GM19351 (cell line): ENCODE measurements at regions not wholly inside any gene's neighbourhood (a gene's known extent, or its start where the extent isn't known, plus 50 kb on each side); places are given as distances from the start of the nearest gene placed in this dataset.

Experiments
- ATAC-seq: cut with Tn5 transposase; IDR thresholded peaks from one replicate; pipeline ENCODE4 v1.9.1; 2021; ENCODE audit warnings: mild to moderate bottlenecking, moderate library complexity; ENCODE audit not compliant: unreplicated experiment

DNA sequence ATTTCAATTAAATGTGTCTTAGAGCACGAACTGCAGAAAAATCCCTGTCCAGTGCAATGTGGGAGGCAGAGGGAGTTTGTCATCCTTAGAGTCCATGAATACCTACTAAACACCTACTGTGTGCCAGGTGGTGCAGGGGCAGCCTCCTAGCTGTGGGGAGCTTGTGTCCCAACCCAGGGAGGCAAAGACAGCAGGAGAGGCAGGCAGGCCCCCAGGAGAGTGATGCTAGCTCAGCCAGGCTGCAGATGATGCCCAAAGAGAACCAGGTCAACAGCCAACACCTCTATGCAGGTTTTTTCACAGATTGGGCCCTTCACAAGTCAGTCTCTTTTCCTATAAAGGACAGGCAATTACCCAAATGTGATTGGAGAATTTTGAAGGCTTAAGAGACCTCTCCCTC, 108.2 kb upstream of the UQCRFS1 start:
- ATAC-seq, result no peak

DNA sequence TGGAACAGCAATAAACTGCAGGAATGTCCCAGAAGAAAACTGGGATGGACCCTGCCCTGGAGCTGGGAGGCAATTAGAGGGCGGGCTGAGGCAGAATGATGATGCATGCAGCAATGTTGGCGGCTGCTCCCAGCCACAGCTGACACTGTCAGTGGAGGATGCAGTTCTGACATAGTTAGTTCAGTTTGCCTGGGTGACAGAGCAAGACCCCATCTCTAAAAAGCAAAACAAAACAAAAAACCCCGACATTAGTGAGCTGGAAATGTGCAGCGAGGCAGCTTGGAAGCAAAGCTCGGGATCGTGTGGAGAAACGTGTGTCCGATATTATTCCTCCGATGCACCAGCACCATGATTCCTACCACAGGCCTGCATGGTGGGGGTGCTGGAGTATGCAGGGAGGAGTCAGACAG, 110.1 kb upstream of the UQCRFS1 start:
- no peak for ATAC-seq

DNA sequence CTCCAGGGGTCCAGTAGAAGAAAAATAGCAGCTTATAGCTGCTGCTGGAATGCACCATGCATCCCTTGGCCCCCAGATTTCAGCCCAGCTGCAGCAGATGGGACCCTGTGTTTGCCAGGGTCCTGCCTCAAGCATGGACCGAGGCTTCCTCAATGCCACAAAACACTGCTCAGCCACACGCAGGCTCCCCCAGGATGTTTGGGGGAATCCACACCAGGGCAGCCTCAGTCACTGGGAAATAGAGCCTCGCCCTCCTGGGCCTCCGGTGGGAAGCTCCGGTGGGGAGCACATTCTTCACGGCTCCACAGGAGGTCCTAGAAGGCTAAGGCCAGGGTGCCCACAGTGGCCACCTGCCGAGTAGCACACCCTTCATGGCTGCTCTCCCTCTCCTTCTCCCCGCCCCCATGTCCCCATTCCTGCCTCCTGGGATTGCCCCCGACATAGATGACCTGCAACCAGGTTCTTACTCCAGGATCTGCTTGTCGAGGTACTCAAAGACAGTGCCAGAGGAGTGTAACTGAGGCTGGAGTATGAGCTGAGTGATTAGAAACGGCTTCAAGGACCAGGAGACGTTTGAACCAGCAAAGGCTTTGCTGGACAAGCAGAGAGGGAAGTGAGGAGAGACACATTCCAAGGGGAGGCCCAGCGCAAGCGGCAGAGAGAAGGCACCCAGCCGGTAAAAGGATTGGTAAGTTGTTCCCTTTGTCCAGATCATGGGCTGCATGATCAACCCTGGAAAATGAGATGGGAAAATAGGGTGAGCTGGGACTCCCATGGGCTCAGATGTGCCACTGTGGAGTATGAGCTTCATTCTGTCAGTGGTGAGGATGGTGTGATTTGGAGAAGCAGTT, 110.7 kb upstream of the UQCRFS1 start:
- ATAC-seq, result no peak

DNA sequence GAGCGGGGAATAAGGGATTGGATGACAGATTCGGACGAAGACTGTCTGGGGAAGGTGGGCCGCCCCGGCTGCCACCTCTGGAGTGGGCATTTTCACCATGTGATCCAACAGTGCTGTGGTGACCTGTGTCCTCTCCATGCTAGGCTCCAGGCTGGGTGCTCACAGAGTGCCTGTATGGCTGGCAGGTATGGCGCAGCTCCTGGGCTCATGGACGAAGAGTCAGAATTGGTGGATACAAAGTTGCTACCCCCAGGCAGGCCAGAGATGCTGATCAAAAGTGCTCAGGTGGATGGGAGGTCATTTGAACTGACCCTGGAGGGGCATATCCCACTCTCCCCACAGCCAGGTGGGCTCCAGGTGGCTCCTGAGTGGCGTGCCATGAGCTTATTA, 111.3 kb upstream of the UQCRFS1 start:
- no peak for ATAC-seq

DNA sequence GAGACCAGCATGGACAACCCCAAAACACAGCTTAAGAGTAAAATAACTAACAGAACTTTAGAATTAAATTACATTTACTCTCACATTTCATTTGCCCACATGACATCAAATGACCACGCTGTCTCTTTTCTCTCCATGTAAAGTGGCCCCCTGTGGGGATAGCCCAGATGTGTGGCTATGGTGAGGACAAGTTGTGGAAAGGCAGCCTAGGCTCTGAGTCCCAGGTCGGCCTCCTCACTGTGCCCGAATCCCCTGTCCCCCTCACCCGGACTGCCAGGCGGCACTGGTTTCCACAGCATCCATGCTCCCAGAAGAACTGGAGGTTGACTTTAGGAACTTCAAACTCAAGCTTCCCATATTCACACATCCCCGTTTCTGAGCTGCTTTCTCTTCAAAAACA, 111.8 kb upstream of the UQCRFS1 start:
- ATAC-seq, result no peak

DNA sequence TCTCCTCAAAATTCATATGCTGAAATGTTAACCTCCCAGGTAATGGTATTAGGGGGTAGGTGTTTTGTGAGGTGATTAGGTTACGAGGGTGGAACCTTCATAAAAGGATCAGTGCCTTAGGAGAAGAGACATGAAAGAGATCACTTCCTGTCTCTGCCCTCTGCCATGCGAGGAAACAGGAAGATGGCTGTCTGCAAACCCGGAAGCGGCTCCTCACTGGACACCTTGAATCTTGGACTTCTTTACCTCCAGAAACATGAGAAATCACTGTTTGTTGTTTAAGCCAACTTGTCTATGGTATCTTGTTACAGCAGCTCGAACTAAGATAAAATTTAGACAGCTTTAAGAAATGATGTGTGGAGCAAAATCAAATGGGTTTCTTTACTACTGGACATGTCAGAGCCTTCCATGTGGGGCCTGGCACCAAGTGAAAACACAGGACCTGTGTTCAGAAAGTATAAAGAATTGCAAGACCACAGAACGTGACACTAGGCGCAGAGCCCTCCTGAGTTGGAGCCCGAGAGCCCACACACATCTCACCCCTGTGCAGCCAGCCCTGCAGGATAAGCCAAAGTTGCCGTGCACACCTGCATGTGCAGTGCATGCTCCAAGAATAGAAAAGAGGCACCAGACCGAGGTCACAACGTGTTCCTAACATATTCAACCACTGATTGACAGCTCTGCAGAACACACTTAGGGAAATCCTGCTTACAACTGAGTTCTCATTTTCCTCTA, 112.5 kb upstream of the UQCRFS1 start:
- no peak for ATAC-seq

DNA sequence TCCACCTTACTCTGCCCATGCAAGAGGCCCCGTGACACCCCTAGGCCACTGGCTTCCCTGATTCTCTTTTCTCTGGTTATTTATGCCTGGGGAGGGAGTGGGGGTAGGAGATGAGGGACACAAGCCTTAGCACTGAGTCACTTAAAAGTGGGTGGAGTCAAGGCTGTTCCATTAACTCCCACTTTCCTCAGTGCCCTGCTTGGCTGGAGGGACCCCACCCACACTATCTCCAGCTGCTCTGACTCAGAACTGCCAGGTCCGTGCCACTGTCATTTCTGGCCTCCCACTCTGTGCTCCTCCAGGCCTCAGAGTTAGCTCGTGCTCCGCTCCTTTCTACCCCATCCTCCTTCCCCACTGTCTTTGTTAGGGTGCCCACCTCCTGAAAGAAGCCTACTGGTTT, 113.4 kb upstream of the UQCRFS1 start:
- ATAC-seq, result no peak

DNA sequence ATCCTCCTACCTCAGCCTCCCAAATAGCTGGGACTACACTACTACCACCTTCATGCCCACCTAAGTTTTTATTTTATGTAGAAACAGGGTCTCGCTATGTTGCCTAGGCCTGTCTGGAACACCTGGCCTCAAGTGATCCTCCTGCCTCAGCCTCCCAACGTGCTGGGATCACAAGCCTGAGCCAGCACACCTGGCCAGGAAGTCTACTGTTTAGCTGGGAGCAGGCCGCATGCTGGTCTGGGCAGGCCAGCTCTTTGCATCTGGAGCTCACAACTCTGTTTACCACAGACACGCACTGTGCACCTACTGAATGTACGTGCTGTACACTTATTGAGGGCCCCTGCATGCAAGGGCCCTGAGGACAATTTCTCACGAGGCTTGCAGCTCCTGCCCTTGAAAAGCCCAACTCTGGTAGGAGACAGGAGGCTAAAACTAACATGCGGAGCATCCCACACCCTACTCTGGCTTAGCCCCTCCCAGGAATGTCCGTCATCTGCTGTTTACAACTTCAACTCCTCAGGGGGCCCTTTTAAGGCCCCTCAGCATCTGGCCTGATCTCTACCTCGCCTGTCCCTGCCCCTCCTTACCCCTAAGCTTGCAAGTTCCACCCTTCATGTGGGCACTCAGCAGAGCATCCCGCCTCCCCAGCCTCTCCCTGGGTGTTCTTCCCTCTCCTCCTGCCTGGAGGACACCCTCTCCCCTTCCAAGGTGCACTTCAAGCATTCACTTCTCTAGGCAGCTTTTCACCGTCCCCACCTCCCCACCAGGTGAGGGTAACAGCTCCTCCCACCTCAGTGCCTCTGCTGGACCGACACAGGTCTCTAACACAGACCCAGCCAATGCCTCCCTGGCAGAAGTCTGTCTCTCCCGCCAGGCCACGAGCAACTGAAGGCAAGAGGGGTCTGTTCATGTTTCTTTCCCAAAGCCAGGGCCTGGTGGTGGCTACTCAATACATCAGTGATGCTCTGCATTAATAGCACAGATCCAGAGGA, 114.2 kb upstream of the UQCRFS1 start:
- no peak for ATAC-seq

DNA sequence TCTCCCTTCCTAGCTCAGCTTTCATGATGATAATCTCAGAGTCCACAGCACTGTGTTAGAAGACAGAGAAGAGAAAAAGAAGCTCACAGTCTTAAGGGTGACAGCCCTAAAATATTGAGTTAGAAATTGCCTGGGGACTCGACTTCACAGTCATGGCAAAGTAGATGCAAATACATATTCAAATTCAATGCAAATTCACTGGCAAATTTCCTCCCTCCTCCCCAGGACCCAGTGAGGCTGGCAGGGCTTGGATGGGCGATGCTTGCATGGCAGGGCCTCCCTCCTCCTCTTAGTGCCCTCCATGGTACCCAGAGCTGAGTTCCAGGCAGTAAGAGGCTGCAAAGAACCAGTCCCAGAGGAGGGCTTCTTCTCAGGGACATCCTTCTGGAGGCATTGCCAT, 115.6 kb upstream of the UQCRFS1 start:
- ATAC-seq, result no peak

DNA sequence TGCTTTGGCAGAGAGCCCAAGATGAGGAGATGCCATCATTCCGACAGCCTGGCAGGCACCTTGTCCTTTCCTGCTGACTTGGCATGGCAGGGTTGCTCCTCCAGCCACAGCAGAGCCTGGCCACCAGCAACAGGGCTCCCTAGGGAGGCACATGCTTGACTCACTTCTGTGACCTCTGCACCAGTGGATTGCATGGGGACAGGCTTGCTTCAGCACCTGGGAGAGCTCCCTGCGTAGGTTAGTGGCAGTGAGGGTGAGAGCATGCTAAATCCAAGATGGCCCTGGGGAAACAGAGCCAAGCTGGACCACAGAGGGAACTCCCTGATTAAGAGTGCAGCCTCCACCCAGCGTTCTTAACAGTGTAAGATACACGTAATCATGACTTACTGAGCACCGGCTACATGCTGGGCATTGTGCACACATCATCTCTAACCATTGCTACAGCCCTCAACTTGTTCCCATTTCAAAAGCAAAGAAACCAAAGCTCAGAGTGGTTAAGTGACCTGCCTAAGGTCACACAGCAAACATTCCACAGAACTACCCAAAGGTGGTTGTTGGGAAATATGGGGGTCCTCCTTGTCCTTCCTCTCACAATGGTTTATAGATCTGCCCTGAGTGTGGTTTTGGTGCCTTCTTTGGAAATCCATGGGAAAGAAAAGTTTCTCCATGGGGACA, 116.6 kb upstream of the UQCRFS1 start:
- no peak for ATAC-seq

DNA sequence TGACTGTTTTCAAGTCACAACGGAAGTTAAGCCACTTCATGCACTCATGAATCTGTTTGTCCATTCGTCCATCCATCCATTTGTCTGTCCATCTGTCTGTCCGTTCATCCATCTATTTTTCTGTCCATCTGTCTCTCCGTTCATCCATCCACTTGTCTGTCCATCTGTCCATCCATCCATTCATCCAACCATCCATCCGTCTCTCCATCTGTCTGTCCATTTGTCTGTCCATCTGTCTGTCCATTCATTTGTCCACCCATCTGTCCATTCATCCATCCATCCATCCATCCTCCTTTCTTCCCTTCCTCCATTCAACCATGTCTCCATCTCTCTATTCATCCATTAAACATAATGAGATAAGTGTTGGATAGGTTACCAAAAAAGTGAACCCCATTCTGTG, 123.5 kb upstream of the UQCRFS1 start:
- ATAC-seq, result no peak

DNA sequence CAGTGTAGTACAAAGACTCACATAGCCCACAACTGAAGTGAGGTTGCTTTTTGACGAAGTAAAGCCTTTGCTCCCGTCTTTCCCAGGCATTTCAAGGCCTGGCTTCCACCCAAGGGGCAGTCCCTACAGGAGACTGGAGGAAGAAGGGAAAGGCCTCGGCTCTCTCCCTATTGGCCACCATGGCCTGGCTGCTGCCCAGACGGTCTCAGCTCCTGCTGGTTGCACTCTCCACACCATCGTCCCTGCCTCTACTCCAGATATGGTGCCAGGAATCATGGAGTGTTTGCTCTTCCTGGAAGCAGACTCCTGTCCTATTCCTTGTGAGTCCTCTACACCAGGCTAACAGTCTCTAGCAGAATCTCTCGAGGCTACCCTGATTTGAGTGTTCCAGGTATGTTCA, 124.1 kb upstream of the UQCRFS1 start:
- no peak for ATAC-seq

DNA sequence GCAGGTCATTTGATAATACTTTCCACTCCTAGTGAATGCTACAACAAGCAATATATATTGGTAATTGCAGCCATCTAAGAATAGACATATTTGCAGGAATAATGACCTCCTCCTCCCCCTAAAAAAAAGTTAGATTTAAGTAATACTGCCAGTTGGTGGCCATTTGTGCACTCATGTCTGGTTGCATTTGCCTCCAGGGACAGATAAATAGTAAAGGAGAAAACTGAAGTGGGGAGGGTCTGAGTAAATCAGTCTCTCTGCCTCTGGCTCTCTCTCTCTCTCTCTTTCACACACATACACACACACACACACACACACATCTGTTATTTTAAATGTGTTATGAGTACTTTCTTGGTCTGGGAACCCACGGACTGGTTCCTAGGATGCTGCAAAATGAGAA, 125.5 kb upstream of the UQCRFS1 start:
- ATAC-seq, result no peak

DNA sequence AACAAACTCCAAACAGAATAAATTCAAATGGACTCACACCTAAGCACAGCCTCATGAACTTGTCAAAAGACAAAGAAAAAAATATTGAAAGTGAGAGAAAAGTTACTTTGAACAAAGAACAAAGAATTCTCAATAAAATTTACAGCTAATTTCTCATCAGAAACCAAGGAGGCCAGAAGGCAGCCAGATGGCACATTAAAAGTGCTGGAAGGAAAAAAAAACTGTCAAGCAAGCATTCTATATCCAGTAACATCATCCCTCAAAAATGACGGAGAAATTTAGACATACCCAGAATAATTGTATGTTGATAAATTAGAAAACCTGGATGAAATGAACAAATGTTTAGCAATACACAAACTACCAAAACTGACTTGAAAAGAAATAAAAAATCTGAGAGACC, 129.8 kb upstream of the UQCRFS1 start:
- no peak for ATAC-seq

DNA sequence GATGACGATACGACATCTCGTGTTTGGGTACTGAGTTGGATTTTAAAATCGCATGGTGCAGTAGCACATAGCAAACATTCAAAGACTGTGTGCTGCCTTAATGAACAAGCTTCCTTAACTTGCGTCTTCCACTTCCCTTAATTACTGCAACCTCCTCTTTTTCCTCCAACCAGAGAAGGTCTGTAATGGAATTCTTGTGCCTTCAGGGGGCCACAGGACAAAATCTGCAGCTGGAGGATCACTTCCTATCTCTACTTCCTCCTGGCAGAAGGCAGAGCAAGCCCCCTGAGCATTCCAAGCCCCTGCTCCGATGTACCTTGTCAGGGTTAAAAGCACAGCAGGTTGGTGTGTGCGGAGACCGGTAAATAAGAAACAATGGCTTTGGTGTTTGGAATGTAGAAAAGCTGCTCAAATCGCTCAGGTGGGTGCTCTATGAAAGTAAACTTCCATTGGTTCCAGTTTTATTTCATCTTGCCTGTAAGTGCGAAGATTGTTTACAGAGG, 151.3 kb upstream of the UQCRFS1 start:
- ATAC-seq, result no peak

DNA sequence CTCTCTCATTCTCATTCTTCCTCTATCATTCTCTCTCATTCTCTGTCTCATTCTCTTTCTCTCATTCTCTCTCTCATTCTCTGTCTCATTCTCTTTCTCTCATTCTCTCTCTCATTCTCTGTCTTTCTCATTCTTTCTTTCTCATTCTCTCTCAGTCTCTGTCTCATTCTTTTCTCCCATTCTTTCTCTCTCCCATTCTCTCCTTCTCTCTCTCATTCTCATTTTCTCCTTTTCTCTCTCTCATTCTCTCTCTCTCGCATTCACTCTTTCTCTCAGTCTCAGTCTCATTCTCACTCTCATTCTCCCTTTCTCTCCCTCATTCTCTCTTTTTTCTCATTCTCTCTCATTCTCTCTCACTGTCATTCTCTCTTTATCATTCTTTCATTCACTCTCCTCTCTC, 152.0 kb upstream of the UQCRFS1 start:
- ATAC-seq, result no peak

DNA sequence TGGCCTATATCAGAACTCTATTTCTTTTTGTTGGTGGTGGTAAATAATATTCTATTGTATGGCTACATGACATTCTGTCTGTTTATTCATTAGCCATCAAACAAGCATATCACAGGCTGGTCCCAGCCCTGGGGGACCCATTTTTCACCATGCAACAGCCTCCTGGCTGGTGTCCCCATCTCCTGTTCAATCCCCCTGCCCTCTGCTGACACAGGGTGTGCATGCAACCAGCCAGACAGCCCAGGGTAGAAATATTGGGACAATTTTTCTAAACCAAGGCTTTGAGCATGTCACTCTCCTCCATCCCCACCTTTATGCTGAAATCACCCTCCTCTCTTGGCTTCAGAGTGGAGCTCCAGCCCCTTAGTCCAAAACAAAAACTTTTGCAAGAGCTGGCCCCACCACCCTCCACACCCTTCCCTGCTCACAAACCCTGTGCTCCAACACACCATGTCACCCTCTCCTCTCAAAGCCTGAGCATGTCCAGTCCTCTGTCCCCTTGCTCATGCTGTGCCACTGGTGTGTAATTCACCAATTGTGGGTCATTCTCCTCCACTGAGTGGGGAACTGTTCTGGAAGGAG, 153.0 kb upstream of the UQCRFS1 start:
- no peak for ATAC-seq

DNA sequence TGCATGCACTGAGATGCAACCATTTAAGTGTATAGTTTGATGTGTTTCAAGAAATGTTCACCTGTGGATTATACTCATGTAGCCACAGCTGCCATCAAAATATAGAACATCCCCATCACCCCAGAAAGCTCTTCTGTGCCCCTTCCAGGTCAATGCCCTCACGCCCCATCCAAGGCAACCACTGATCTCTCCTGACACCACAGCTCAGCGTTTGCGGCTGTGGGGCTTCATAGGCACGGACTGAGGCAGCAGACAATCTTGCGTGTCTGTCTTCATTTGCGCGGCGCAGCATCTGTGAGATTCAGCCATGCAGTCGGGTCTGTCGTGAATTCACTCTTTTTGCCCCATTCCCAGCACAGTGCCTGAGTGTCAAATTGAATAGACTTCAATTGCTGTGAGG, 153.8 kb upstream of the UQCRFS1 start:
- ATAC-seq, result no peak

DNA sequence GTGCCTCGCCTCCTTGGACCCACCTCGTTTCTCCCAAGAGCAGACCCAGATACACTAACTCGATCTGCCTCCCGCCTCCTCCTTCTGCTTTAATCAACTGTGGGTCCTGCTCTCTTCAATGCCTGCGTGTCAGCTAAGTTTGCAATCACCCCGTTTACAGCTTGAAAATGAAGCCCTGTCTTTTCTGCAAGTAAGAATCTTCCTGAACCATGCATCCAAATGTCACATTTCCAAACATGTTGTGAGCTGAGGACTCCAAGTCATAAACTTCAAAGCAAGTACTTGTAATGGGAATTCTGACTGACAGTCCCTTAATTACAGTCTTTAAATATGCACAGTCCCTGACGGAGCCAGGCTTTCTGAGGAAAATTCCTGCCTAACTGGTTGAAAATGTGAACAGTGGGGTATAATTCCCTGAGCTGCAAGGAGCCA, 154.9 kb upstream of the UQCRFS1 start:
- no peak for ATAC-seq

DNA sequence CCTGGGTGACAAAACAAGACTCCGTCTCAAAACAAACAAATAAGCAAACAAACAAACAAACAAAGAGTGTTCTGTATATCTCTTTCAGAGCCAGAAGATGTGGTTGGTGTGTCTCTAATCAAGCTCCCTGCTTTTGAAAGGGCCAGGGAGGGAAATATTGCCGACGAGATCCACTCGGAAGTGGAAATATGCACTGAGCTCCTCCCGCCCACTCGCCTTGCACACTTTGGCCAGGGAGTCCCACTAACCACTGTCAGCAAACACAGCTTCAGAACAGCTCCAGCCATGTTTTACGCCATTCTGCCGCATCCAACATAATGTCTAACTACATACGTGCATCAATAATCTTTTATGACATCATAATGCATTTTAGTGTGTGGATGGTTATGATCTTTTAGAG, 155.5 kb upstream of the VSTM2B start:
- ATAC-seq, result no peak
